Natural killer cell (primary cell): ENCODE measurements at regions not wholly inside any gene's neighbourhood (a gene's known extent, or its start where the extent isn't known, plus 50 kb on each side); places are given as distances from the start of the nearest gene placed in this dataset.
"Not testable (repeated sequence)": the region's sequence is repeated elsewhere in the genome, so short reads cannot be mapped to it uniquely, and the experiment has no call there.

Experiments used
- ATAC-seq, 3 donors: fragments of 150-1000 bp in 2 of 3; fragments of 200-7000 bp in 1 of 3; cut with Tn5 transposase; 1 replicate in 1 of 3; 2 replicates in 2 of 3; pipeline ENCODE4 v1.10.0; 2021; ENCODE audit warnings: mild to moderate bottlenecking in 2 of 3, moderate library complexity in 2 of 3
- DNase-seq, 2 donors: peaks; one replicate each; pipeline versions ENCODE4 v3.0.0 to v3.0.0-alpha.2; 2013 to 2021; ENCODE audit warnings: mixed read lengths in 1 of 2
- H3K27ac ChIP-seq: one replicate; pipeline ENCODE4 v1.5.1; 2013; ENCODE audit warnings: mild to moderate bottlenecking, low read length
- H3K27me3 ChIP-seq: one replicate; pipeline ENCODE4 v1.6.1; 2013; ENCODE audit warnings: low read length; ENCODE audit not compliant: control insufficient read depth, insufficient read depth
- H3K36me3 ChIP-seq: one replicate; pipeline ENCODE4 v1.6.1; 2013; ENCODE audit warnings: low read length; ENCODE audit not compliant: control insufficient read depth, insufficient read depth
- H3K4me1 ChIP-seq: one replicate; pipeline ENCODE4 v1.6.1; 2013; ENCODE audit warnings: low read length; ENCODE audit not compliant: control insufficient read depth, insufficient read depth
- H3K4me3 ChIP-seq: one replicate; pipeline ENCODE4 v1.5.1; 2013; ENCODE audit warnings: low read length
- H3K9me3 ChIP-seq: one replicate; pipeline ENCODE4 v1.6.1; 2013; ENCODE audit warnings: low read length; ENCODE audit not compliant: control insufficient read depth, insufficient read depth
- H3K27ac Mint-ChIP-seq, 2 donors: one replicate each; pipeline ENCODE4 v1.8.0; 2022; ENCODE audit warnings: mild to moderate bottlenecking in 2 of 2, mixed read lengths in 2 of 2, moderate library complexity in 1 of 2
- H3K27me3 Mint-ChIP-seq, 2 donors: one replicate each; pipeline ENCODE4 v1.8.0; 2022; ENCODE audit warnings: low read depth in 2 of 2, mixed read lengths in 2 of 2
- H3K36me3 Mint-ChIP-seq: one replicate; pipeline ENCODE4 v1.8.0; 2022; ENCODE audit warnings: mixed read lengths
- H3K4me1 Mint-ChIP-seq, 2 donors: one replicate each; pipeline ENCODE4 v1.8.0; 2022; ENCODE audit warnings: mixed read lengths in 2 of 2
- H3K4me3 Mint-ChIP-seq: one replicate; pipeline ENCODE4 v1.8.0; 2022; ENCODE audit warnings: mild to moderate bottlenecking, moderate library complexity, mixed read lengths
- H3K9me3 Mint-ChIP-seq, 2 donors: one replicate each; pipeline ENCODE4 v1.8.0; 2022; ENCODE audit warnings: mixed read lengths in 2 of 2
- WGBS: methylation state at CpG from one replicate; pipeline ENCODE4 v1.1.7; 2013; ENCODE audit warnings: missing lambda C conversion rate; ENCODE audit not compliant: insufficient coverage; 5-methylcytosine and 5-hydroxymethylcytosine counted together
- intact Hi-C: fragments of 100-400 bp; cut with micrococcal nuclease; formaldehyde crosslinking; loops from one replicate; pipeline ENCODE4 v1.14.2; 2022
- TF ChIP-seq, protein P1 (sequence below): fragments of 200-600 bp; IDR thresholded peaks from one replicate; pipeline ENCODE4 v1.8.0; 2022; ENCODE audit warnings: antibody characterized with exemption

DNA sequence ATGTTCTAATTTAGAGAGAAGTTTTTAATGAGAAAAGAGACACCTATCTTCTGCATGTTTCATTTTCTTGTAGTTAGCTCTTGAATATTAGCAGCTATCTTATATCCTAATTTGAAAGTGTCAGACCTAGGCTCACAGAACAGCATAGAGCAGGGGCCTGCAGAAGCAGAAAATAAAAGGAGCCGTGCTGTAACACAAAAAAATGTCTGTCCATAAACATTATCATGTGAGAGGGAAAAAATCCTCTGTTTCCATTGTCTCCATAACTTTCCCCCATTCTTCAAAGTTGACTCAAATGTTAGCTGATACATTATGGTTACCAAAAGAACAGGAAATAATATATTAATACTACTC lies 329.2 kb upstream of the EPHA5 start:
- H3K36me3 ChIP-seq: no peaks in the 10 kb centered on the region
- Mint-ChIP-seq H3K9me3 (peaks cover 7 to 19% of the 10 kb centered on the region in 2 donors), H3K36me3 (no peaks in the 10 kb centered on the region), H3K4me1 (no peaks in the 10 kb centered on the region), H3K4me3 (no peak overlapping the region), H3K27ac (no peak overlapping the region), H3K27me3 (no peaks in the 10 kb centered on the region)
- intact Hi-C loops: no loop called here
- H3K4me3 ChIP-seq: no peak overlapping the region
- TF ChIP-seq, protein P1, sequence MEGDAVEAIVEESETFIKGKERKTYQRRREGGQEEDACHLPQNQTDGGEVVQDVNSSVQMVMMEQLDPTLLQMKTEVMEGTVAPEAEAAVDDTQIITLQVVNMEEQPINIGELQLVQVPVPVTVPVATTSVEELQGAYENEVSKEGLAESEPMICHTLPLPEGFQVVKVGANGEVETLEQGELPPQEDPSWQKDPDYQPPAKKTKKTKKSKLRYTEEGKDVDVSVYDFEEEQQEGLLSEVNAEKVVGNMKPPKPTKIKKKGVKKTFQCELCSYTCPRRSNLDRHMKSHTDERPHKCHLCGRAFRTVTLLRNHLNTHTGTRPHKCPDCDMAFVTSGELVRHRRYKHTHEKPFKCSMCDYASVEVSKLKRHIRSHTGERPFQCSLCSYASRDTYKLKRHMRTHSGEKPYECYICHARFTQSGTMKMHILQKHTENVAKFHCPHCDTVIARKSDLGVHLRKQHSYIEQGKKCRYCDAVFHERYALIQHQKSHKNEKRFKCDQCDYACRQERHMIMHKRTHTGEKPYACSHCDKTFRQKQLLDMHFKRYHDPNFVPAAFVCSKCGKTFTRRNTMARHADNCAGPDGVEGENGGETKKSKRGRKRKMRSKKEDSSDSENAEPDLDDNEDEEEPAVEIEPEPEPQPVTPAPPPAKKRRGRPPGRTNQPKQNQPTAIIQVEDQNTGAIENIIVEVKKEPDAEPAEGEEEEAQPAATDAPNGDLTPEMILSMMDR: no peak
- WGBS: 83% methylated on average over 1 of the region's 1 CpG
- ATAC-seq (no peak), DNase-seq (no peak)
- H3K4me1 ChIP-seq: no peaks in the 10 kb centered on the region
- H3K27me3 ChIP-seq: no peaks in the 10 kb centered on the region
- no peak overlapping the region for H3K27ac ChIP-seq
- H3K9me3 ChIP-seq: peaks cover 2% of the 10 kb centered on the region

DNA sequence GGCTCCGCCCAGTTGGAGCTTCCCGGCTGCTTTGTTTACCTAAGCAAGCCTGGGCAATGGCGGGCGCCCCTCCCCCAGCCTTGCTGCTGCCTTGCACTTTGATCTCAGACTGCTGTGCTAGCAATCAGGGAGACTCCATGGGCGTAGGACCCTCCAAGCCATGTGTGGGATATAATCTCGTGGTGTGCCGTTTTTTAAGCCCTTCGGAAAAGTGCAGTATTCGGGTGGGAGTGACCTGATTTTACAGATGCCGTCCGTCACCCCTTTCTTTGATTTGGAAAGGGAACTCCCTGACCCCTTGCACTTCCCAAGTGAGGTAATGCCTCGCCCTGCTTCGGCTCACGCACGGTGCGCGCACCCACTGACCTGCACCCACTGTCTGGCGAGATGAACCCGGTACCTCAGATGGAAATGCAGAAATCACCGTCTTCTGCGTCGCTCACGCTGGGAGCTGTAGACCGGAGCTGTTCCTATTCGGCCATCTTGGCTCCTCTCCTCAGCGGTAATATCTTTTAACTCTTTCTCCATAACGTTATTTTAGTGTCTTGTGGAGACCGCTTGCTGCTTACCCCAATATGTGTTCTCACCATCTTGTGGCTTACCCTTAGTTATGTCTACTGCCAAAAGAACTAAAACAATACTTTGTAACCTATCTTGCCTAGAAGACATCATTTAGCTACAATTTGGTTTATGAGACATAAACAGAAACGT lies 328.7 kb upstream of the EPHA5 start:
- H3K9me3 Mint-ChIP-seq: peaks cover 7 to 15% of the 10 kb centered on the region in 2 donors
- H3K4me1 Mint-ChIP-seq, H3K27ac Mint-ChIP-seq, H3K9me3 ChIP-seq, H3K27me3 ChIP-seq, H3K36me3 Mint-ChIP-seq, intact Hi-C loops, H3K27me3 Mint-ChIP-seq, H3K36me3 ChIP-seq, ATAC-seq, H3K4me3 ChIP-seq, H3K4me3 Mint-ChIP-seq, H3K4me1 ChIP-seq, DNase-seq, H3K27ac ChIP-seq: not testable (repeated sequence)
- WGBS: 90% methylated on average over 28 of the region's 29 CpGs

DNA sequence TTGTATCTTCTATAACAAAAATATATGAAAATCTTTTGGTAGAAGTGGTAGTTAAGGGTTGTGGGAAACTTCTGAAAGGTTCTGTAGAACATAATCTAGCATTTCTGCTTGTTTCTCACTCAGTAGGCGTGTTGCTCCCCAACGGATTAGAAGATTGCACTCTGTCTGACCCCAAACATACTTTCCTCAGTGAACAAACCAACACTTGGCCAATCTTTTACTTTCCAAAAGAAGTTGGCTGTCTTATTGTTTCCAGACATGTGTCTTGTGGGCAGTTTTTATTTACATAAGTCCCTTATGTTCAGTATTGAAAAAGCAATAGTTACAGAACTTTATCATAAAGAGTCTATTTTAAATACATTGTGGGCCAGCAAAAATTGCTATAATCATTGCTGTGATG lies 312.8 kb upstream of the EPHA5 start:
- TF ChIP-seq, protein P1: no peak
- no peaks in the 10 kb centered on the region for H3K27me3 ChIP-seq
- DNase-seq: no peak
- H3K27ac Mint-ChIP-seq: no peak overlapping the region
- peaks cover 17 to 25% of the 10 kb centered on the region in 2 donors for H3K9me3 Mint-ChIP-seq
- H3K36me3 Mint-ChIP-seq: no peaks in the 10 kb centered on the region
- no peak overlapping the region for H3K27ac ChIP-seq
- H3K27me3 Mint-ChIP-seq: no peaks in the 10 kb centered on the region
- intact Hi-C loops: no loop called here
- H3K36me3 ChIP-seq: no peaks in the 10 kb centered on the region
- no peak overlapping the region for H3K4me3 Mint-ChIP-seq
- H3K4me1 Mint-ChIP-seq: no peaks in the 10 kb centered on the region
- no peaks in the 10 kb centered on the region for H3K4me1 ChIP-seq
- no peak for ATAC-seq
- H3K9me3 ChIP-seq: no peaks in the 10 kb centered on the region
- 89% methylated on average over 2 of the region's 2 CpGs for WGBS
- no peak overlapping the region for H3K4me3 ChIP-seq

DNA sequence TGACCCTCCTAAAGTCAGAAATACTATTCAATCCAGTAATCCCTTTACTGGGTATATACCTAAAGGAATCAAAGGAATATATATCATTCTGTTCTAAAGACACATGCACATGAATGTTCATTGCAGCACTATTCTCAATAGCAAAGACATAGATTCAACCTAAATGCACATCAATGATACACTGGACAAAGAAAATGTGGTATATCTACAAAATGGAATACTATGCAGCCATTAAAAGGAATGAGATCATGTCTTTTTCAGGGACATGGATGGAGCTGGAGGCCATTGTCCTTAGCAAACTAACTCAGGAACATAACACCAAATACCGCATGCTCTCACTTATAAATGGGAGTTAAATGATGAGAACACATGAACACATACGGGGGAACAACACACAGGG lies 306.0 kb upstream of the EPHA5 start:
- H3K27ac ChIP-seq: no peak overlapping the region
- DNase-seq (no peak), ATAC-seq (no peak)
- no peaks in the 10 kb centered on the region for H3K4me1 Mint-ChIP-seq
- no peaks in the 10 kb centered on the region for H3K27me3 Mint-ChIP-seq
- no peaks in the 10 kb centered on the region for H3K36me3 Mint-ChIP-seq
- 93% methylated on average over 2 of the region's 2 CpGs for WGBS
- intact Hi-C loops: no loop called here
- peaks cover 15 to 16% of the 10 kb centered on the region in 2 donors for H3K9me3 Mint-ChIP-seq
- TF ChIP-seq, protein P1: no peak
- H3K36me3 ChIP-seq: no peaks in the 10 kb centered on the region
- H3K4me1 ChIP-seq: no peaks in the 10 kb centered on the region
- H3K9me3 ChIP-seq: peaks cover 6% of the 10 kb centered on the region
- H3K4me3 Mint-ChIP-seq: no peak overlapping the region
- no peak overlapping the region for H3K27ac Mint-ChIP-seq
- H3K27me3 ChIP-seq: no peaks in the 10 kb centered on the region
- no peak overlapping the region for H3K4me3 ChIP-seq
